H9 (cell line): ENCODE measurements at regions not wholly inside any gene's neighbourhood (a gene's known extent, or its start where the extent isn't known, plus 50 kb on each side); places are given as distances from the start of the nearest gene placed in this dataset.

Experiments
- DNase-seq: peaks from one replicate; pipeline ENCODE4 v3.0.0-alpha.2; 2017
- H2AFZ ChIP-seq: one replicate; pipeline ENCODE4 v1.6.1; 2013; ENCODE audit warnings: mild to moderate bottlenecking, low read length, control low read depth, moderate library complexity
- H2AK5ac ChIP-seq: 2 replicates; pipeline ENCODE4 v1.6.1; 2013; ENCODE audit warnings: low read length, control low read depth, mixed read lengths; ENCODE audit not compliant: insufficient read length
- H2BK120ac ChIP-seq: one replicate; pipeline ENCODE4 v1.6.1; 2013; ENCODE audit warnings: low read depth, mild to moderate bottlenecking, low read length, control low read depth, inconsistent platforms; ENCODE audit not compliant: poor library complexity, severe bottlenecking
- H2BK12ac ChIP-seq: 2 replicates; pipeline ENCODE4 v1.6.1; 2013; ENCODE audit warnings: low read length, control low read depth, mixed read lengths, low read depth; ENCODE audit not compliant: insufficient read length
- H2BK15ac ChIP-seq: 2 replicates; pipeline ENCODE4 v1.6.1; 2013; ENCODE audit warnings: low read depth, low read length, control low read depth
- H2BK20ac ChIP-seq: one replicate; pipeline ENCODE4 v1.6.1; 2013; ENCODE audit warnings: low read depth, mild to moderate bottlenecking, low read length, control low read depth, inconsistent platforms; ENCODE audit not compliant: poor library complexity, severe bottlenecking
- H2BK5ac ChIP-seq: 2 replicates; pipeline ENCODE4 v1.6.1; 2013; ENCODE audit warnings: low read length, control low read depth, mixed read lengths; ENCODE audit not compliant: insufficient read length
- H3K14ac ChIP-seq: 2 replicates; pipeline ENCODE4 v1.6.1; 2013; ENCODE audit warnings: low read length, control low read depth; ENCODE audit not compliant: insufficient read depth
- H3K18ac ChIP-seq: 2 replicates; pipeline ENCODE4 v1.6.1; 2013; ENCODE audit warnings: low read depth, mild to moderate bottlenecking, mixed read lengths, low read length, control low read depth; ENCODE audit not compliant: insufficient read length
- H3K23ac ChIP-seq: 2 replicates; pipeline ENCODE4 v1.6.1; 2013; ENCODE audit warnings: low read length, control low read depth, mixed read lengths, low read depth; ENCODE audit not compliant: insufficient read length
- H3K23me2 ChIP-seq: 2 replicates; pipeline ENCODE4 v1.6.1; 2013; ENCODE audit warnings: low read depth, mild to moderate bottlenecking, mixed read lengths, low read length, control low read depth; ENCODE audit not compliant: insufficient read length, poor library complexity, severe bottlenecking
- H3K27ac ChIP-seq: 2 replicates; pipeline ENCODE4 v1.5.1; 2013; ENCODE audit warnings: low read length, control low read depth, mixed read lengths, low read depth; ENCODE audit not compliant: insufficient read length
- H3K27me3 ChIP-seq: 2 replicates; pipeline ENCODE4 v1.6.1; 2013; ENCODE audit warnings: low read length, control low read depth, inconsistent platforms; ENCODE audit not compliant: insufficient read depth
- H3K4ac ChIP-seq: 2 replicates; pipeline ENCODE4 v1.6.1; 2013; ENCODE audit warnings: low read depth, mild to moderate bottlenecking, control low read depth, inconsistent platforms, low read length, moderate library complexity
- H3K4me1 ChIP-seq: 2 replicates; pipeline ENCODE4 v1.6.1; 2013; ENCODE audit warnings: low read length, control low read depth, inconsistent platforms; ENCODE audit not compliant: insufficient read depth
- H3K4me2 ChIP-seq: 2 replicates; pipeline ENCODE4 v1.6.1; 2013; ENCODE audit warnings: low read length, control low read depth, mixed read lengths; ENCODE audit not compliant: insufficient read length, insufficient read depth
- H3K56ac ChIP-seq: 2 replicates; pipeline ENCODE4 v1.6.1; 2013; ENCODE audit warnings: low read depth, mild to moderate bottlenecking, mixed read lengths, low read length, control low read depth; ENCODE audit not compliant: insufficient read length
- H3K79me1 ChIP-seq: 2 replicates; pipeline ENCODE4 v1.6.1; 2013; ENCODE audit warnings: low read depth, mild to moderate bottlenecking, moderate library complexity, low read length, control low read depth, inconsistent platforms; ENCODE audit not compliant: insufficient read depth, poor library complexity, severe bottlenecking
- H3K79me2 ChIP-seq: 2 replicates; pipeline ENCODE4 v1.6.1; 2013; ENCODE audit warnings: low read length, control low read depth, inconsistent platforms; ENCODE audit not compliant: insufficient read depth
- H3K9ac ChIP-seq: 2 replicates; pipeline ENCODE4 v1.6.1; 2013; ENCODE audit warnings: low read length, control low read depth, mixed read lengths; ENCODE audit not compliant: insufficient read length; ENCODE audit errors: extremely low read depth
- H3K9me3 ChIP-seq: one replicate; pipeline ENCODE4 v1.6.1; 2013; ENCODE audit warnings: low read depth, low read length, inconsistent platforms; ENCODE audit not compliant: control insufficient read depth
- H3T11ph ChIP-seq: one replicate; pipeline ENCODE4 v1.6.1; 2013; ENCODE audit warnings: mild to moderate bottlenecking, low read length, control low read depth, inconsistent platforms
- H4K20me1 ChIP-seq: one replicate; pipeline ENCODE4 v1.6.1; 2013; ENCODE audit not compliant: control insufficient read depth, insufficient read length, insufficient read depth
- H4K5ac ChIP-seq: 2 replicates; pipeline ENCODE4 v1.6.1; 2013; ENCODE audit warnings: low read depth, mild to moderate bottlenecking, mixed read lengths, low read length, control low read depth; ENCODE audit not compliant: insufficient read length
- H4K8ac ChIP-seq: replicated peaks from 2 replicates; pipeline ENCODE4 v1.6.1; 2013; ENCODE audit warnings: low read length, control low read depth, mixed read lengths, low read depth; ENCODE audit not compliant: insufficient read length
- H4K91ac ChIP-seq: 2 replicates; pipeline ENCODE4 v1.6.1; 2013; ENCODE audit warnings: low read depth, mild to moderate bottlenecking, moderate library complexity, mixed read lengths, low read length, control low read depth; ENCODE audit not compliant: insufficient read length
- H3K27ac Mint-ChIP-seq, 3 experiments: 2 replicates in 2 of 3; 3 replicates in 1 of 3; pipeline ENCODE4 v1.8.0; 2020 to 2021; ENCODE audit warnings: mixed read lengths in 3 of 3, mild to moderate bottlenecking in 1 of 3, moderate library complexity in 1 of 3
- H3K27me3 Mint-ChIP-seq: 2 replicates; pipeline ENCODE4 v1.8.0; 2021; ENCODE audit warnings: low read depth, mild to moderate bottlenecking, moderate library complexity, mixed read lengths
- H3K36me3 Mint-ChIP-seq, 3 experiments: 2 replicates in 2 of 3; 3 replicates in 1 of 3; pipeline ENCODE4 v1.8.0; 2020 to 2021; ENCODE audit warnings: low read depth in 3 of 3, mixed read lengths in 3 of 3; ENCODE audit not compliant: insufficient read depth in 1 of 3
- H3K4me1 Mint-ChIP-seq, 2 experiments: 2 replicates each; pipeline ENCODE4 v1.8.0; 2020; ENCODE audit warnings: mixed read lengths in 2 of 2
- H3K4me3 Mint-ChIP-seq, 2 experiments: 2 replicates in 1 of 2; 3 replicates in 1 of 2; pipeline ENCODE4 v1.8.0; 2020 to 2021; ENCODE audit warnings: mild to moderate bottlenecking in 2 of 2, mixed read lengths in 2 of 2, moderate library complexity in 1 of 2
- H3K9me3 Mint-ChIP-seq, 2 experiments: 2 replicates in 1 of 2; 3 replicates in 1 of 2; pipeline ENCODE4 v1.8.0; 2020; ENCODE audit warnings: mild to moderate bottlenecking in 2 of 2, mixed read lengths in 2 of 2, moderate library complexity in 1 of 2
- WGBS: extraction: QIAGEN DNeasy Blood & Tissue Kit; methylation state at CpG from one replicate; pipeline ENCODE4 v1.1.7; 2013; ENCODE audit warnings: missing lambda C conversion rate, low lambda C conversion rate, mixed read lengths; ENCODE audit not compliant: insufficient read length; ENCODE audit errors: extremely low coverage; 5-methylcytosine and 5-hydroxymethylcytosine counted together
- TF ChIP-seq, protein P1 (sequence below): fragments of 200-600 bp; sonication (generic); conservative IDR thresholded peaks from 3 replicates; pipeline ENCODE4 v1.8.0; 2021; ENCODE audit warnings: antibody characterized with exemption, mild to moderate bottlenecking

DNA sequence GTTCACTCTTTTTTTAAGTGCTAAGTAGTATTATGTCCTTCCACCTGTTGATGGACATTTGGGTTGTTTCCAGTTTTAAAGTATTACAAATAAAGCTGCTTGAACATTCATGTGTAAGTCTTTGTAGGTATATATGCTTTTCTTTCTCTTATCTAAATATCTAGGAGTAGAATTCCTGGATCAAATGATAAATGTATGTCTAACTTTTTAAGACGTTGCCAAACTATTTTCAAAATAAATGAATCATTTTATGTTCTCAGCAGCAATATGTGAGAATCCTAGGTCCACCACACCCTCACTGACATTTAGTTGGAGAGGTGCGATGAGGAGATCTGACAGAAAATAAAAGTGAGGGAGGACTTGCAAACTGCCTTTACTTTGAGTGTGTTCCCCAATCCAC, 291.7 kb upstream of the UGT8 start:
- Histone ChIP-seq H3K9me3 (no peaks in the 10 kb centered on the region), H4K5ac (no peak overlapping the region), H3K14ac (no peak overlapping the region), H4K8ac (no peak overlapping the region), H4K20me1 (no peaks in the 10 kb centered on the region), H2BK5ac (no peak overlapping the region), H3T11ph (no peak overlapping the region), H3K4me2 (no peak overlapping the region), H3K79me2 (no peaks in the 10 kb centered on the region), H3K27ac (no peak overlapping the region), H2BK120ac (no peak overlapping the region), H2BK12ac (no peak overlapping the region), H3K23me2 (no peaks in the 10 kb centered on the region), H3K23ac (no peak overlapping the region), H2AFZ (no peak overlapping the region), H3K56ac (no peak overlapping the region), H3K18ac (no peak overlapping the region), H3K27me3 (no peaks in the 10 kb centered on the region), H3K4ac (no peak overlapping the region), H3K4me1 (no peaks in the 10 kb centered on the region), H2BK20ac (no peak overlapping the region), H3K9ac (no peak overlapping the region), H2AK5ac (no peak overlapping the region), H4K91ac (no peak overlapping the region), H2BK15ac (no peak overlapping the region), H3K79me1 (no peaks in the 10 kb centered on the region)
- Mint-ChIP-seq H3K9me3 (no peaks in the 10 kb centered on the region), H3K4me1 (peaks cover 2 to 5% of the 10 kb centered on the region in 2 experiments), H3K36me3 (no peaks in the 10 kb centered on the region), H3K27me3 (peaks cover 23% of the 10 kb centered on the region), H3K27ac (no peak overlapping the region), H3K4me3 (no peak overlapping the region)
- WGBS, result no CpG with 5 or more reads among the region's 2 CpGs
- no peak for DNase-seq
- TF ChIP-seq, protein P1, sequence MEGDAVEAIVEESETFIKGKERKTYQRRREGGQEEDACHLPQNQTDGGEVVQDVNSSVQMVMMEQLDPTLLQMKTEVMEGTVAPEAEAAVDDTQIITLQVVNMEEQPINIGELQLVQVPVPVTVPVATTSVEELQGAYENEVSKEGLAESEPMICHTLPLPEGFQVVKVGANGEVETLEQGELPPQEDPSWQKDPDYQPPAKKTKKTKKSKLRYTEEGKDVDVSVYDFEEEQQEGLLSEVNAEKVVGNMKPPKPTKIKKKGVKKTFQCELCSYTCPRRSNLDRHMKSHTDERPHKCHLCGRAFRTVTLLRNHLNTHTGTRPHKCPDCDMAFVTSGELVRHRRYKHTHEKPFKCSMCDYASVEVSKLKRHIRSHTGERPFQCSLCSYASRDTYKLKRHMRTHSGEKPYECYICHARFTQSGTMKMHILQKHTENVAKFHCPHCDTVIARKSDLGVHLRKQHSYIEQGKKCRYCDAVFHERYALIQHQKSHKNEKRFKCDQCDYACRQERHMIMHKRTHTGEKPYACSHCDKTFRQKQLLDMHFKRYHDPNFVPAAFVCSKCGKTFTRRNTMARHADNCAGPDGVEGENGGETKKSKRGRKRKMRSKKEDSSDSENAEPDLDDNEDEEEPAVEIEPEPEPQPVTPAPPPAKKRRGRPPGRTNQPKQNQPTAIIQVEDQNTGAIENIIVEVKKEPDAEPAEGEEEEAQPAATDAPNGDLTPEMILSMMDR, result no peak
